ENCODE measurements at regions not wholly inside any gene's neighbourhood (a gene's known extent, or its start where the extent isn't known, plus 50 kb on each side); places are given as distances from the start of the nearest gene placed in this dataset.

DNA sequence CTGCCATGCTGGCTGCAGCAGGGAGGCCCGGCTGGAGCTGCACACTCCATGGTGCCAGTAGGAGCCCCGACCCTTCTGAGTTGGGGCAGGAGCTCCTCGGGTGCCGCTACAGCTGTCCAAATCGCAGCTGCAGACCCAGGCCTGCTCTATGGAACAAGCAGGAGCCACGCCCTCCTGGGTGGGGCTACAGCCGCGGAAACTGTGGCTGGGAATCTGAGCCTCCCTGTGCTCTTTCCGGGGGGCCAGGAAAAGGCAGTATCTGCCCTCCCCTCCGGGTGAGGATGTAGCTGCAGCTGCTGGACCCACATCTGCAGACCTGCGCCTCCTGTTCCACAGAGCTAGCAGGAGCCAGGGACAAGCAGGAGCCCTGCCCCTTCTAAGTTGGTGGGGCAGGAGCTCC lies 278.9 kb upstream of the ACTBL2 start:
- no peak overlapping the region for H3K4me3 ChIP-seq (ENCODE audit: low read depth, low read length)
- TF ChIP-seq, protein P1, sequence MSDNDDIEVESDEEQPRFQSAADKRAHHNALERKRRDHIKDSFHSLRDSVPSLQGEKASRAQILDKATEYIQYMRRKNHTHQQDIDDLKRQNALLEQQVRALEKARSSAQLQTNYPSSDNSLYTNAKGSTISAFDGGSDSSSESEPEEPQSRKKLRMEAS (IDR thresholded peaks at IDR 0.05; ENCODE audit: low read depth, low read length) = no peak
- TF ChIP-seq MYC (IDR thresholded peaks at IDR 0.05; ENCODE audit: low read depth, low read length) (no peak), CTCF (IDR thresholded peaks at IDR 0.05; ENCODE audit: low read depth, low read length) (no peak), POLR2A (IDR thresholded peaks at IDR 0.05; ENCODE audit: extremely low read depth, insufficient read length) (no peak)
- DNase-seq (ENCODE audit: low read depth) = no peak

DNA sequence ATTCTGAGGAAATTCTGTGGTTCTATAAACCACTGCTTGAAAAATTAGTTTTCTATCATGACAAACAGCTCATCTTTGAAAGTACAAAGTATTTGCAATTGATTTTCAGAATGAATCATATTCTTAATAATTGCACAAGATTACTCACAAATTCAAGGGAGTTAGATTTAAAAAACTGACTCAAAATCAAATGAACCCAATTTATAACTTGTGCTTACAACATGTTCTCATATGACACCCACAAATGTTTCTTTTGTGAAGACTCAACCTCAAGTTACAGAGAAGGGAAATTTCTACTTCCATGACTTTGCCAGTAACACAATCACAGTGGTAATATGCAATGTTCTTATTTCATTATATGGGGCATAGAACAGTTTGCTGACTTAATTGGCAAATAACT lies 272.0 kb upstream of the ACTBL2 start:
- H3K4me3 ChIP-seq (ENCODE audit: low read depth, low read length) = no peak overlapping the region
- DNase-seq (ENCODE audit: low read depth) = no peak
- TF ChIP-seq, protein P1 (IDR thresholded peaks at IDR 0.05; ENCODE audit: low read depth, low read length) = no peak
- TF ChIP-seq POLR2A (IDR thresholded peaks at IDR 0.05; ENCODE audit: extremely low read depth, insufficient read length) = no peak
- TF ChIP-seq CTCF (IDR thresholded peaks at IDR 0.05; ENCODE audit: low read depth, low read length) = no peak
- no peak for TF ChIP-seq MYC (IDR thresholded peaks at IDR 0.05; ENCODE audit: low read depth, low read length)

GRCh38 chr5:57753446-57753845 lies 270.8 kb upstream of the ACTBL2 start:
- TF ChIP-seq, protein P1 (IDR thresholded peaks at IDR 0.05; ENCODE audit: low read depth, low read length) = no peak
- TF ChIP-seq MYC (IDR thresholded peaks at IDR 0.05; ENCODE audit: low read depth, low read length) (no peak), CTCF (IDR thresholded peaks at IDR 0.05; ENCODE audit: low read depth, low read length) (no peak), POLR2A (IDR thresholded peaks at IDR 0.05; ENCODE audit: extremely low read depth, insufficient read length) (no peak)
- no peak overlapping the region for H3K4me3 ChIP-seq (ENCODE audit: low read depth, low read length)
- DNase-seq (ENCODE audit: low read depth) = no peak

GRCh38 chr5:57751710-57752109 lies 269.1 kb upstream of the ACTBL2 start:
- H3K4me3 ChIP-seq (ENCODE audit: low read depth, low read length) = no peak overlapping the region
- TF ChIP-seq CTCF (IDR thresholded peaks at IDR 0.05; ENCODE audit: low read depth, low read length) = no peak
- no peak for TF ChIP-seq POLR2A (IDR thresholded peaks at IDR 0.05; ENCODE audit: extremely low read depth, insufficient read length)
- TF ChIP-seq, protein P1 (IDR thresholded peaks at IDR 0.05; ENCODE audit: low read depth, low read length) = no peak
- no peak for TF ChIP-seq MYC (IDR thresholded peaks at IDR 0.05; ENCODE audit: low read depth, low read length)
- no peak for DNase-seq (ENCODE audit: low read depth)

- no peak overlapping the region for H3K4me3 ChIP-seq (ENCODE audit: low read depth, low read length)
- TF ChIP-seq CTCF (IDR thresholded peaks at IDR 0.05; ENCODE audit: low read depth, low read length) = no peak
- TF ChIP-seq POLR2A (IDR thresholded peaks at IDR 0.05; ENCODE audit: extremely low read depth, insufficient read length) = no peak
- TF ChIP-seq, protein P1 (IDR thresholded peaks at IDR 0.05; ENCODE audit: low read depth, low read length) = no peak
- TF ChIP-seq MYC (IDR thresholded peaks at IDR 0.05; ENCODE audit: low read depth, low read length) = no peak
- DNase-seq (ENCODE audit: low read depth) = no peak
These were observed 268.3 kb upstream of the ACTBL2 start for GRCh38 chr5:57750891-57751290.

GRCh38 chr5:57750282-57750681 lies 267.7 kb upstream of the ACTBL2 start:
- DNase-seq (ENCODE audit: low read depth) = no peak
- no peak for TF ChIP-seq CTCF (IDR thresholded peaks at IDR 0.05; ENCODE audit: low read depth, low read length)
- TF ChIP-seq, protein P1 (IDR thresholded peaks at IDR 0.05; ENCODE audit: low read depth, low read length) = no peak
- no peak for TF ChIP-seq POLR2A (IDR thresholded peaks at IDR 0.05; ENCODE audit: extremely low read depth, insufficient read length)
- TF ChIP-seq MYC (IDR thresholded peaks at IDR 0.05; ENCODE audit: low read depth, low read length) = no peak
- H3K4me3 ChIP-seq (ENCODE audit: low read depth, low read length) = no peak overlapping the region
